Heart right ventricle (tissue), 16 donors: ENCODE measurements at regions not wholly inside any gene's neighbourhood (a gene's known extent, or its start where the extent isn't known, plus 50 kb on each side); places are given as distances from the start of the nearest gene placed in this dataset.

Source experiments
- ATAC-seq, 8 donors: fragments of 200-7000 bp; cut with Tn5 transposase; one replicate each; pipeline ENCODE4 v1.9.1; 2020; ENCODE audit warnings: mild to moderate bottlenecking in 8 of 8, moderate library complexity in 8 of 8, moderate number of reproducible peaks in 1 of 8
- DNase-seq, 2 donors: peaks; one replicate each; pipeline ENCODE4 v3.0.0-alpha.2; 2020
- H3K27ac ChIP-seq, 10 donors: fragments of 200-600 bp; sonication (generic) in 2 of 10; one replicate each; pipeline versions ENCODE4 v1.5.0 to v1.8.0; 2020 to 2022; ENCODE audit warnings: mild to moderate bottlenecking in 3 of 10
- H3K27me3 ChIP-seq, 7 donors: fragments of 200-600 bp; one replicate each; pipeline ENCODE4 v1.8.0; 2021 to 2022; ENCODE audit warnings: mild to moderate bottlenecking in 2 of 7
- H3K36me3 ChIP-seq, 9 donors: fragments of 200-600 bp; sonication (generic) in 1 of 9; one replicate each; pipeline versions ENCODE4 v1.5.0 to v1.8.0; 2020 to 2022; ENCODE audit warnings: mild to moderate bottlenecking in 2 of 9
- H3K4me1 ChIP-seq, 9 donors: fragments of 200-600 bp; sonication (generic) in 1 of 9; one replicate each; pipeline versions ENCODE4 v1.5.0 to v1.8.0; 2020 to 2022; ENCODE audit warnings: mild to moderate bottlenecking in 4 of 9
- H3K4me3 ChIP-seq, 10 donors: fragments of 200-600 bp; sonication (generic) in 2 of 10; one replicate each; pipeline versions ENCODE4 v1.5.0 to v1.8.0; 2020 to 2022; ENCODE audit warnings: mild to moderate bottlenecking in 7 of 10, moderate library complexity in 2 of 10
- H3K9me3 ChIP-seq, 11 donors: fragments of 200-600 bp in 10 of 11; sonication (generic) in 2 of 11; one replicate each; pipeline versions ENCODE4 v1.5.0 to v1.8.0; 2013 to 2022; ENCODE audit warnings: mild to moderate bottlenecking in 2 of 11, control low read depth in 1 of 11, moderate library complexity in 1 of 11
- CTCF ChIP-seq, 9 donors: fragments of 200-600 bp; sonication (generic) in 2 of 9; IDR thresholded peaks; one replicate each; pipeline versions ENCODE4 v1.5.0 to v1.8.0; 2021 to 2022; ENCODE audit warnings: antibody characterized with exemption in 9 of 9, mild to moderate bottlenecking in 5 of 9, moderate library complexity in 1 of 9
- WGBS, 2 donors: extraction: QIAGEN DNeasy Blood & Tissue Kit; methylation state at CpG; one replicate each; pipeline ENCODE4 v1.1.7; 2013; ENCODE audit warnings: inconsistent platforms in 1 of 2; 5-methylcytosine and 5-hydroxymethylcytosine counted together
- intact Hi-C, 10 donors: fragments of 100-400 bp; cut with DNase I; formaldehyde crosslinking; loops; one replicate each; pipeline versions ENCODE4 v1.11.1 to v1.14.2; 2022
- donor health status: Arrhythmogenic right ventricular cardiomyopathy.
- donor health status: ischemic (EF 13 %, LVEDD 7.1; RV severe dilation, severe dysfunction).
- donor health status: healthy with polysubstance abuse.
- donor health status: DM: no; HTN: yes; CAD: no.
- donor health status: DM: no; HTN: no; CAD: no.
- donor health status: ischemic (EF 25% LVEDD 6.9; RV normal size, moderate dysfunction).
- donor health status: ischemic (EF 25% LVEDD 5.7; RV mildly dilated, moderate dysfunction).
- donor health status: healthy.
- donor health status: DM: yes; HTN: yes; CAD: no.
- donor health status: Ischemic cardiomyopathy.
- donor health status: ischemic (EF 35%, LVEDD 5.7; RV mildly dilated, moderate dysfunction).
- donor health status: nonischemic (EF 11% LVEDD 7.7; RV severe dilation, severe dysfunction).
- donor health status: DM: yes; HTN: yes; CAD: no.
- donor health status: PGD.
- donor health status: ischemic (EF 29% LVEDD 5.4; RV normal size, mild dysfunction).
- donor health status: nonischemic (EF 23%, LVEDD 6.1; RV moderate dilation, normal function).

GRCh38 chr4:57219431-57219830, 109.2 kb upstream of the IGFBP7 start:
- Histone ChIP-seq H3K4me3 (no peak overlapping the region), H3K27ac (no peak overlapping the region), H3K27me3 (no peaks in the 10 kb centered on the region), H3K36me3 (no peaks in the 10 kb centered on the region), H3K9me3 (peaks cover 0 to 5% (median 0%) of the 10 kb centered on the region in 11 donors), H3K4me1 (no peaks in the 10 kb centered on the region)
- ATAC-seq = no peak
- TF ChIP-seq CTCF (IDR thresholded peaks at IDR 0.05) = no peak
- intact Hi-C loops = no loop called here
- WGBS, 2 donors = 80 to 88% methylated on average over 2 of the region's 2 CpGs
- DNase-seq = no peak

- Histone ChIP-seq H3K9me3 (peaks cover 0 to 5% (median 0%) of the 10 kb centered on the region in 11 donors), H3K4me1 (no peaks in the 10 kb centered on the region), H3K27me3 (peaks cover 0 to 3% (median 0%) of the 10 kb centered on the region in 7 donors), H3K4me3 (no peak overlapping the region), H3K27ac (no peak overlapping the region), H3K36me3 (no peaks in the 10 kb centered on the region)
- no peak for DNase-seq
- intact Hi-C loops = no loop called here
- ATAC-seq = no peak
- no peak for TF ChIP-seq CTCF (IDR thresholded peaks at IDR 0.05)
- 74 to 80% methylated on average over 8 of the region's 8 CpGs for WGBS, 2 donors
Observed at GRCh38 chr4:57214654-57215411, 104.6 kb upstream of the IGFBP7 start.

GRCh38 chr4:57211131-57211530, 100.9 kb upstream of the IGFBP7 start:
- no peak for TF ChIP-seq CTCF (IDR thresholded peaks at IDR 0.05)
- no peak overlapping the region for H3K27ac ChIP-seq
- no peaks in the 10 kb centered on the region for H3K36me3 ChIP-seq
- intact Hi-C loops = no loop called here
- ATAC-seq = no peak
- peaks cover 0 to 7% (median 0%) of the 10 kb centered on the region in 7 donors for H3K27me3 ChIP-seq
- WGBS, 2 donors = 76 to 84% methylated on average over 5 of the region's 5 CpGs
- no peak for DNase-seq
- no peak overlapping the region for H3K4me3 ChIP-seq
- no peaks in the 10 kb centered on the region for H3K9me3 ChIP-seq
- no peaks in the 10 kb centered on the region for H3K4me1 ChIP-seq

DNA sequence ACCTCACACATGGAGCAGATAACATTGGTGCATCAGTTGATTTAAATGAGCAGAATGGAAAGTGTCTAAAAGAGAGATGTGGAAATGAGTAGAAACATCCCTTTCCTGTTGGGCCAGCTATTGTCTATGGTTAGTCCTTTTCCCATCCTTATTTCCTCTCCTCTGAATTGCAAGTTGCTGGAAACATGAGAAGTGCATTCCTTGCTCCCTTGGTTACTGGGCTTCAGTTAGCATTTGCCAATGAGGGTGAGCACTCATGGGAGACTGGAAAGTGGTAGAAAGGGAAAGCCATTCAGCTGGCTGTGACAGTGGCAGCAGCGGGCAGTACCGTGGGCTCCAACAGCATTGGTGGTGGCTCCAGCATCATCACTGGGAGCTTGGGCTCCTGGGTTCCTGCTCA, 96.0 kb upstream of the IGFBP7 start:
- Histone ChIP-seq H3K27ac (no peak overlapping the region), H3K27me3 (peaks cover 0 to 7% (median 0%) of the 10 kb centered on the region in 7 donors), H3K36me3 (no peaks in the 10 kb centered on the region), H3K9me3 (no peaks in the 10 kb centered on the region), H3K4me1 (no peaks in the 10 kb centered on the region), H3K4me3 (no peak overlapping the region)
- no peak for TF ChIP-seq CTCF (IDR thresholded peaks at IDR 0.05)
- no peak for ATAC-seq
- no peak for DNase-seq
- 50 to 68% methylated on average over 2 of the region's 2 CpGs for WGBS, 2 donors
- intact Hi-C loops = no loop called here
